ENCODE measurements at regions not wholly inside any gene's neighbourhood (a gene's known extent, or its start where the extent isn't known, plus 50 kb on each side); places are given as distances from the start of the nearest gene placed in this dataset.

DNA sequence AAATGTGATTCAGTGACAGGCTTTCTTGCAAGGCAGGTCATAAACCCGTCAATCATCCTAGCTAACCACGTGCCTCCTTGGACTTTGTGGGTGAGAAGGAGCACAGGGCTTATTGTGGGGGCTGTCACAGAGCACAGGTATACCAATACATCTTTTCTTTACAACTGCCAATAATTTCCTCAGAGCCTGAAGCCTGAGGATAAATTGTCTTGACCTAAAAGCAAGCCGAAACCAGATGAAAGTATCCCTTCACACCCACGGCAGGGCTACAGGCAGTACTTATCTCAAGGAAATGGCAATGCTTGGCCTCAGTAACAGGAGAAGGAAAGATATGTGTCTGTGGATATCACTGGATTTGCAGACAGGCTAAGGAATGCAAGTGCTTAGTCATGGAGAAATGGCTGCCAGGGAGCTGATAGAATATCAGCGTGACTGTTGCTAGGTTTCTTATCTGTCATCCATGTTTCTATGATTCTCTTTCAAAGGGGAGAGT is 90.3 kb upstream of the ZNF366 start:
- TF ChIP-seq, protein P1, sequence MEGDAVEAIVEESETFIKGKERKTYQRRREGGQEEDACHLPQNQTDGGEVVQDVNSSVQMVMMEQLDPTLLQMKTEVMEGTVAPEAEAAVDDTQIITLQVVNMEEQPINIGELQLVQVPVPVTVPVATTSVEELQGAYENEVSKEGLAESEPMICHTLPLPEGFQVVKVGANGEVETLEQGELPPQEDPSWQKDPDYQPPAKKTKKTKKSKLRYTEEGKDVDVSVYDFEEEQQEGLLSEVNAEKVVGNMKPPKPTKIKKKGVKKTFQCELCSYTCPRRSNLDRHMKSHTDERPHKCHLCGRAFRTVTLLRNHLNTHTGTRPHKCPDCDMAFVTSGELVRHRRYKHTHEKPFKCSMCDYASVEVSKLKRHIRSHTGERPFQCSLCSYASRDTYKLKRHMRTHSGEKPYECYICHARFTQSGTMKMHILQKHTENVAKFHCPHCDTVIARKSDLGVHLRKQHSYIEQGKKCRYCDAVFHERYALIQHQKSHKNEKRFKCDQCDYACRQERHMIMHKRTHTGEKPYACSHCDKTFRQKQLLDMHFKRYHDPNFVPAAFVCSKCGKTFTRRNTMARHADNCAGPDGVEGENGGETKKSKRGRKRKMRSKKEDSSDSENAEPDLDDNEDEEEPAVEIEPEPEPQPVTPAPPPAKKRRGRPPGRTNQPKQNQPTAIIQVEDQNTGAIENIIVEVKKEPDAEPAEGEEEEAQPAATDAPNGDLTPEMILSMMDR (IDR thresholded peaks at IDR 0.05): no peak
- TF ChIP-seq POLR2A (IDR thresholded peaks at IDR 0.05): no peak

All from gastroesophageal sphincter (tissue), 3 donors.